NCI-H69 (cell line): ENCODE measurements at regions not wholly inside any gene's neighbourhood (a gene's known extent, or its start where the extent isn't known, plus 50 kb on each side); places are given as distances from the start of the nearest gene placed in this dataset.
A peak's percentile ranks its signal among the peaks of the same experiment; 100 is the strongest.
"Not testable (repeated sequence)": the region's sequence is repeated elsewhere in the genome, so short reads cannot be mapped to it uniquely, and the experiment has no call there.

Experiments
- DNase-seq: peaks from one replicate; lab custom pipeline; 2025; lab: John Stamatoyannopoulos, UW

GRCh38 chr14:71165121-71166031, 258.1 kb downstream of the PCNX1 start:
- no peak for DNase-seq

GRCh38 chr14:71166180-71166837, 259.1 kb downstream of the PCNX1 start:
- peak; percentile 65 for DNase-seq

- DNase-seq: not testable (repeated sequence)
Observed at GRCh38 chr14:71167325-71167950, 260.2 kb downstream of the PCNX1 start.

GRCh38 chr14:71168161-71168560, 260.9 kb downstream of the PCNX1 start:
- not testable (repeated sequence) for DNase-seq

- peak; percentile 24 for DNase-seq
Observed at GRCh38 chr14:71168564-71169427, 261.5 kb downstream of the PCNX1 start.

GRCh38 chr14:71169861-71170260, 262.6 kb downstream of the PCNX1 start:
- DNase-seq: peak; percentile 74

- DNase-seq: no peak
Observed at GRCh38 chr14:71175491-71175890, 268.2 kb downstream of the PCNX1 start.

GRCh38 chr14:71179066-71179465, 271.8 kb downstream of the PCNX1 start:
- no peak for DNase-seq

- no peak for DNase-seq
Observed at GRCh38 chr14:71180397-71180796, 273.1 kb downstream of the PCNX1 start.

- no peak for DNase-seq
Observed at GRCh38 chr14:71181215-71182003, 274.1 kb downstream of the PCNX1 start.

- peak; percentile 88 for DNase-seq
Observed at GRCh38 chr14:71183876-71184689, 276.8 kb downstream of the PCNX1 start.

GRCh38 chr14:71185637-71186036, 278.4 kb downstream of the PCNX1 start:
- DNase-seq: no peak

GRCh38 chr14:71187633-71188356, 280.5 kb downstream of the PCNX1 start:
- no peak for DNase-seq

- peak; percentile 16 for DNase-seq
Observed at GRCh38 chr14:71190770-71191374, 283.6 kb downstream of the PCNX1 start.

- no peak for DNase-seq
Observed at GRCh38 chr14:71193663-71194062, 286.4 kb downstream of the PCNX1 start.

- no peak for DNase-seq
Observed at GRCh38 chr14:71194251-71194650, 287.0 kb downstream of the PCNX1 start.

- no peak for DNase-seq
Observed at GRCh38 chr14:71196921-71197320, 289.7 kb downstream of the PCNX1 start.

- no peak for DNase-seq
Observed at GRCh38 chr14:71198687-71199086, 291.4 kb downstream of the PCNX1 start.

GRCh38 chr14:71201840-71202239, 294.6 kb downstream of the PCNX1 start:
- DNase-seq: no peak
